OCI-LY1 (cell line): ENCODE measurements at regions not wholly inside any gene's neighbourhood (a gene's known extent, or its start where the extent isn't known, plus 50 kb on each side); places are given as distances from the start of the nearest gene placed in this dataset.

Experiments
- CTCF ChIP-seq: fragments of 200-600 bp; sonication (generic), shearing (Covaris generic); IDR thresholded peaks from 2 replicates; pipeline ENCODE4 v1.5.1; 2017; ENCODE audit warnings: mild to moderate bottlenecking, antibody characterized with exemption, low read length, moderate library complexity, mixed read lengths
- EZH2 ChIP-seq: fragments of 200-600 bp; sonication (generic), shearing (Covaris generic); IDR thresholded peaks from 2 replicates; pipeline ENCODE4 v1.8.0; 2017; ENCODE audit warnings: borderline replicate concordance, mixed run types, mild to moderate bottlenecking, antibody characterized with exemption, low read length, moderate library complexity, mixed read lengths

DNA sequence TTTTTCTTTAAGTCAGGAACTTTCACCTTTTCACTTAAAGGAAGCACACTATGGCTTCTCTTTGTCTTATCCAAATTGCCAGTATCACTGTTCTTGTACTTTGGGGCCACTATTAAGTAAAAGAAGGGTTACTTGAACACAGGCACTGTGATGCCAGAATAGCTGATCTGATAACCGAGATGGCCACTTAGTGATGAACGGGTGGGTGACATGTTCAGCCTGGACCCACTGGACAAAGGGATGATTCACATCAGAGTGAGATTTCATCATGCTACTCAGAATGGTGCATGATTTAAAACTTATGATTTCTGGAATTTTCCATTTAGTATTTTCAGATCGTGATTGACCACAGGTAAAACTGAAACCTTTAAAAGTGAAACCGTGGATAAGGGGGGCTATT is 252.6 kb downstream of the KLF13 start:
- TF ChIP-seq CTCF: no peak
- no peak for TF ChIP-seq EZH2
